NCI-H1436 (cell line): ENCODE measurements at regions not wholly inside any gene's neighbourhood (a gene's known extent, or its start where the extent isn't known, plus 50 kb on each side); places are given as distances from the start of the nearest gene placed in this dataset.
"Not testable (repeated sequence)": the region's sequence is repeated elsewhere in the genome, so short reads cannot be mapped to it uniquely, and the experiment has no call there.

Experiments used
- DNase-seq: peaks from one replicate; lab custom pipeline; 2025; lab: John Stamatoyannopoulos, UW

DNA sequence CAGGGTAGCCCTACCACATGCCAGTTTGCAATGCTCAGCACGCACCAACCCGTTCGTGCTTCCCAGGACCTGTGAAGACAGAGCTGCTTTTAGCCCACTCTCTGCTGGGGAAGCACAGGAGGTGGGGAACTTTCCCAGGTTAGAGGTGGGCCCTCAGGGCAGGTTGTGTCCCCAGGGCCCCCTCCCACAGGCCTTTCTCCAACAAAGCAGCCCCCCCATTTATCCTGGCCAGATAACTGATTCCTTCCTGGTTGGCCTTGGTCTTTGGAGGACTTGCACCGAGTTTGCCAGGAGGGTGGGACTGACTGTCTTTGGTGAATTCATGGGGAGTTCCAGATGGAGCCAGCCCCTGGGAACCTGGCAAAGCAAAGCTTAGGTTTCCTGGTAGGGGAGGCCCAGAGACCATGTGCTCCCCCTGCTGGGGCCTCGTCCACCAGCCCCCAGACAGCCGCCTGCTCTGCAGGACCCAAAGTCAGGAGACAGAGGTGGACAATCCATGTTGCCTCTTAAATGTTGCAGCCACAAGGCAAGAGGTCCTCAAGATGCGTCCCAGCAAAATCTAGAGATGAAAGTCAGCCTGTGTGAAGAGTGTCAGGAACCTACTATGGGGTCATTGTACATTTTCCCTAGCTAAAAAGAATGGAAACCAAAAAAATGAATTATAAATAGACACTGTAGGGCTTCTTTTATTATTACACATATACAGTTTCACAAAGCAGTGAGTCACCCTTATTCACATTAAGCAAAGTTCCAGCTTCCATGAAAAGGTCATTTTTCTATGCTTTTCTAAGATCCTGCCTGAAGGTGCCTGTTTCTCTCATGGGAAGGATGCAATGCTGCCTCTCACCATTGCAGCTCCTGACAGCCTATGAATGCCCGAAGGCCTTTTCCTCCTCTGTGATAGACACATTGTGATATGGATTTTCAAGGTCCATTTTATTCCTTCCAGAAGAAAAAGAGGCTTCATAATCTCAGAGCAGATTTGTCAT lies 497.8 kb downstream of the PREX1 start:
- DNase-seq, result no peak

DNA sequence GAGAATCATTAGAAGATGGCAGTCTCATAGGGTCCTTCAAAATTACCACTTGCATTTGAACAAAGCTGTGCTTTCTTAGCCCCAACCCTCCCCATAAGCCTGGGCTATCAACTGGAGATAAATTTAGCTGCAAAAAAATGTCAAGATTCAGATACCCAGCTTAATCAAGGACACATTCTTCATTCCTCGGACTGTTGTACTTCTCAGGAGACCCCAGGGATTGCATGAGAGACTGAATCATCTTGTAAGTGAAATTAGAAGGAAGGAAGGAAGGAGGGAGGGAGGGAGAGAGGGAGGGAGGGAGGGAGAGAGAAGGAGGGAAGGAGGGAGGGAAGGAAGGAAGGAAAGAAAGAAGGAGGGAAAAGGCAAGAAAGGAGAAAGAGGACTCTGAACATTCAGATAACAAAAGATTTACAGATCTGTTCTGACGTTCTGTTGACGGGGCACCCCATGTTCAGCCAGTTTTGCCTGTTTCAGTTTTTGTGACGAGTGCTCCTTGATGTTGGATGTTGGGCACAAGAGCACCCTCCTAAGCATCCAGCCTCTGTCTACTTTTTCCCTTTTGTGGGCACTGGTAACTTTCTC lies 498.7 kb downstream of the PREX1 start:
- no peak for DNase-seq

DNA sequence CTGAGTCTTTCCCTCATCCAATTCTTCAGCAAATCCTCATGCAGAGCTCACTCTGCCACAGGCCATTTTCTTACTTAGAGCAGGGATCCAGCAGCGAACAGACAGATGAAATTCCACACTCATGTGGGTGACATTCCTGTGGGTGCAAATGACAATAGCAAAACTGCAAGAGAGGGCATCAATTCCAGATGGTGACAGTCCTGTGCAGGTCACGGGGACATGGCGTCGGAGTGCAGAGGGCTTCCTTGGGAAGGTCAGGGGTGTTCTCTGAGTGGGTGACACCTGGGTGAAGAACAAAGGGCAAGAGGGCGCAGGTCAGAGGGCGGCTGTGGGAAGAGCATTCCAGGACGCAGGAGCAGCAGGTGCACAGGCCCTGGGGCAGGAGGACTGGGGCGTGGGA lies 500.0 kb downstream of the PREX1 start:
- DNase-seq, result not testable (repeated sequence)

DNA sequence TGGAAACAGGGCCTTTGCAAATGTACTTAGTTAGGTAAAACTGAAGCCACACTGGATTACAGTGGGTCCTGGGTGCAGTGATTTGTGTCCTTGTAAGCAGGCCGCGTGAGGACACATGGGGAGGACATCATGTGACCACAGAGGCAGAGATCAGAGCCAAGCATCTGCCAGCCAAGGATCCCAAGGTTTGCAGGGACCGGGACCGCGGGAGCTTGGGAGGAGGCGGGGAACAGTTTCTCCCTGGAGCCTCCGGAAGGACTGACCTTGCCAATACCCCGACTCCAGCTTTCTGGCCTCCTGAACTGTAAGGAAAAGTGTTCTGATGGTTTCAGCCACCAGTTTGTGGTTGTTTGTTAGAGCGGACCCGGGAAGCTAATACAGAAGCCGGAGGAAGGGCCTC lies 500.9 kb downstream of the PREX1 start:
- DNase-seq, result no peak

DNA sequence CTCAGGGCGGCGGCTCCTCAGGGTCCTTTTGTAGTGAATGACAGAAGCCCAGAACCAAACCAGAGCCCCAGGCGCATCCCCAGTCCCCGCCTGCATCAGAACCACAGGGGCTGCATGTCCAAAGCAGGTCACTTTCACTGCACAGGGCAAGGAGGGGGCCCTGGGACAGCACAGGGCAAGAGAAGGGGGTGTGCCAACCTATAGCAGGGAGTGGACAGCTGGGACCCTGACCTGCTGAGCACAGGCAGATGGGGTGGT lies 501.4 kb downstream of the PREX1 start:
- DNase-seq, result no peak

DNA sequence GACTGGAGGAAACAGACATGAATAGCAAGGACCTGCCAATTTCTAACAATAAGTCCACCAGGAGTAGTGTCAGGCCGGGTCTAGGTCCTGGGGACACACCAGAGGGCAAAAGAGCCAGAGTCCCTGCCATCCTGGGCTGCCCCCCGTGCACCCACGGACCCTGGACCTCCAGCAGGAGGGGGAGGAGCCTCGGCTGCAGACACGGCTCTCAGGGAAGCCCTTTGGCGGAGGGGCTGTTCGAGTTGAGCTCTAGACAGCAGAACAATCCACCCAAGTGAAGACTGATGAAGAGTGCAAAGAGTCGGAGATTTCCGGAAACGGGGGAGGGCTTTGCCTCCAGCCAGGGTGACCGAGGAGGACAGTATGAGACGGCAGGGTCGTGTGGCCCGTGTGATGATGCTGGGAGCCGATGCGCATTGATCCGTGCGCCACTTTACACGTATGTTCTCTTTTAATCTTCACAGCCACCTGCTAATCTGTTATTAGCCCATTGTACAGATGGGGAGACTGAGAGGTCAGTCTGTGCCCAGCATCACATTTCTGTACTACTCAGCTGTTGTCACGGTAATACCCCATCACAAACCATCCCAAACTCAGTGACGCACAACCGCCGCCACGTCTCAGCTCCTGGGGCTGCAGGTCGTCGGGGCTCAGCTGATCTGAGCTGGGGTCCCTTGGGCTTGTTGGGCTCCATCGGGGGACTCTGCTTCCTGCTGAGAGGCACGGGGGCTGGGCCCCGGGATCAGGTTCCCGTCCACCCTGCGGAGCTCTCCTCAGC lies 502.0 kb downstream of the PREX1 start:
- DNase-seq, result no peak

DNA sequence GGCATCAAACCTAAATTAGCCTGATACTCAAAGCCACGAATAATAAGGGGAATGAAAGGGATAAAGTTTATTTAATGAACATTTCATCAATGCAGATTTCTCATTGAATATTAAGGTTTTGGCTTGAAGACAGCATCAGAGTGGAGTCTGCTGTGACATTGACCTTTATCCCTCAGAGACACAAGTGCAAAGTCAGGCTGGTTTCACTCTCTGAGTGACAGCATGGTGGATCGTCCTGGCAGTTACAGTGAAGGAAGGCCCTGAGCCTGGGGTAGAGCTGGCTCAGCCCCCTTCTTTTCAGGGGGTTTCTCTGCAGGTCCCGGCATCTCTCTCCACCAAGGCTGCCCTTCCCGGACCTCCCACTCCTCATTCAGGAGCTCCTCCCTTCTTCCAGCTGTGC lies 503.1 kb downstream of the PREX1 start:
- no peak for DNase-seq

DNA sequence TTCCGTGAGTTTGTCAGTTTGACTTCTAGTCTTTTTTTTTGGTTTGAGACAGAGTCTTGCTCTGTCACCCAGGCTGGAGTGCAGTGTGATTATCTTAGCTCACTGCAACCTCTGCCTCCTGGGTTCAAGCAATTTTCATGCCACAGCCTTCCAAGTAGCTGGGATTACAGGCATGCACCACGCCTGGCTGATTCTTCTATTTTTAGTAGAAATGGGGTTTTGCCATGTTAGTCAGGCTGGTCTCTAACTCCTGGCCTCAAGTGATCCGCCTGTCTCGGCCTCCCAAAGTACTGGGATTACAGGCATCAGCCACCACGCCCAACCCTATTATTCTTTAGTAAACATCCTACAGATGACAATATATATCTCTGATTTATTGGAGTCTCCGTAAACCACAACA lies 506.5 kb downstream of the PREX1 start:
- no peak for DNase-seq

DNA sequence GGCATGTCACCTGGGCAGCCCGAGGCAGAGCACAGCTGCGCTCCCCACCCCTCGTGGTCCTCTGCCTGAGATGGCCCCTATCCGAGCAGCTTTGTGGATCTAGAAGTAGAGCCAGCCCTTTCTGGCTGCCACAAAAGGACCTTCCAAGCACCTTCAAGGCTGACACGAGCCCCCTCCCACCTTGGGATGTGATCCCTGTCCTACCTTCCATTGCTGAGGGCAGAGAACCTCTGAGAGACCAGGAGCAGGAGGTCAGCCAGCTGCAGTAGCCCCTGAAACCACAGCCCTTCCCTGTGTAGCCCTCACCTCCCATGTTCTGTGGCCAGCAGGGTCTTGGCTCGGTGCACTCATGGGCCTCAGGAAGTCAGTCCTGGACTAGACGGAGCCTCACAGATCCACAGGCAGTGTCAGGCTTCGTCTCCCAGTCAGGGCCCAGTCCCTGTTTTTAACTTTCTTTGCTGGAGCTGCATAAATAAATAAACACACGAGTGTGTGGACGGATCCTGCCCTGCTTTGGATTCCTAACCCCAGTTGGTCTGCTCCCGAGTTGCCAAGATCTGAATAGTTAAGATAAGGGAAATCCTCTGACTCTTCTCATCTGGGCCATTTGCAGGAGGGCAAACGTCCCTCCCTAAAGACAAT lies 507.7 kb downstream of the PREX1 start:
- DNase-seq, result no peak

DNA sequence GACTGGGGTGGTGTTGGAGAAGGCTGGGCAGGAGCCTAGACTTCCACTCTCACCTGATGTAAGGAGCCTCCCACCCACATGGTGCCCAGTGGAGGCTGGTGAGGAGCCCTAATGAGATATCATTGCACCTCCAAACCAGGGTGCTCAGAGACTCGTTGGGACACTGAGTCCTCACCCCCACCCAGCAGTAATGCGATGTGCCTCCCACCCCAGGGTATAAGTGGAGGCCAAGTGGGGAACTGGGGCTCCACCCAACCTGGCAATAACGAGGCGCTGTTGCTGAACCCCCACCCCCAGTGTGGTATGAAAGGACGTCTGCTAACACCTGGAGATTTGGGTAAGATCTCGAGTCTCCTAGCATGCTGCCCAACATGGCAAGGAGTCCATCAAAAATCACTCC lies 510.2 kb downstream of the PREX1 start:
- DNase-seq, result no peak

DNA sequence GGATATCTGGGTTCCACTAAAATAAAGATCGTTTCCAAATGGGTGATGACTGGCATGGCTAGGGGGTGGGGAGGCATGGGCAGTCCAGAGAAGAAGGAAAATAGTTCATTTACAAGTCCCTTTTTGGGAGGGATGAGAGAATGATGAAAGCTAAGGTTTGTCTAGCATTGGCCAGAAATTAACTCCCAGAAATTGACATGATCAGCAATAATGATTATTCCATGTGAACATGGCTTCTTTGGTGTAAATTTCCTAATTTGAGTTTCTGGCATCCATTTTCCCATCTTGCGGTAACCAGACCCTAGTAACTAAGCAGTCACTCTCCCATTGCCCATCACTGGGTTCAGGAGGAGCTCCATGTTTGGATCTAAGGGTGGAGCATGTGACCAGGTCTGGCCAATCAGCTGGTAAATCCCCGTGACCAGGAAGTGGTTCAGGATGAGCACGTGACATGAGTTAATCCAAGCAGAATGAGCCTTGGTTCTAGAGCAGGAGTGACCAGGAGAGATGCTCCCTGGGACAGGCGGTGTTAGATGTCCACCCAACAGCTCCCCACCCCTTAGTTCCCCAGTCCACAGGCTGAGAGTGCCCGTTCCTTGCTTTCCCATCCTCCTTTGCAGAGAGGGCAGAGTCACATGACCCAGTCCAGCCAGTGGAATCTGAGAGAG lies 512.7 kb downstream of the PREX1 start:
- no peak for DNase-seq

DNA sequence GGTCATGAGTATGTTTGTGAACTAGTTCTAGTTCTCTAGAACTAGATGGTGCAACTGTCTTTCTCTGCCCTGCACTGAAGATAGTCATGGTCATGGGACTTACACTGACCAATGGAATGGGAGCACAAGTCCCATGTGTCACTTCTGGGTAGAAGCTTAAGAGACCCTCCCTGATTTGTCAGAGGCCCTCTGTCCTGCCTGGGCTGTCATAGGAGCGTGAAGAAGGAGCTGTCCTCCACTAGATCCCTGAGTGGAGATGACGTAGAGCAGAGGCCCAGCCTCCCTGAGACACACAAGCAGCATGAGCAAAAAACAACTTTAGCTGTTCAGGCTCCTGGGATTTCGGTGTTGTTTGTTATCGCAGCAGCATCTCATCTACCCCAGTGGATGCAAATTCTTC lies 514.5 kb downstream of the PREX1 start:
- DNase-seq, result no peak

DNA sequence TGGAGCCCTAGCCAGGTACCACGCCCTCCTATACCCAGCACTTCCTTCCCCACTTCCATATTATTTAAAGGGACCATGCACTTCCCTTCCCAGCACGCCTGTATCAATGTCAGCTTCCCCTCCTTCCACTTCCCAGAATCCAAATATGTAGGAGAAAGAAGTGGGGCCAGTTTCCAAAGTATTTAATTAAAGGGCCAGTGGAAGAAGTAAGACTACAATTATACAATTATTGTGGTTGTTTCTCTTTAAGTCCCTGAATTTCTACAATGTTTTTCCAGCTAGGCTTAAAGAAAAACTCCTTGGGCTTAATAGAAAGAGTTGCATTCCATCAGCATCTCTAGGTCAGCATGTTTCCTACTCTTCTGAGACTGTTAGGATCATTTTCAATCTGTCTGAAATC lies 515.8 kb downstream of the PREX1 start:
- DNase-seq, result no peak

DNA sequence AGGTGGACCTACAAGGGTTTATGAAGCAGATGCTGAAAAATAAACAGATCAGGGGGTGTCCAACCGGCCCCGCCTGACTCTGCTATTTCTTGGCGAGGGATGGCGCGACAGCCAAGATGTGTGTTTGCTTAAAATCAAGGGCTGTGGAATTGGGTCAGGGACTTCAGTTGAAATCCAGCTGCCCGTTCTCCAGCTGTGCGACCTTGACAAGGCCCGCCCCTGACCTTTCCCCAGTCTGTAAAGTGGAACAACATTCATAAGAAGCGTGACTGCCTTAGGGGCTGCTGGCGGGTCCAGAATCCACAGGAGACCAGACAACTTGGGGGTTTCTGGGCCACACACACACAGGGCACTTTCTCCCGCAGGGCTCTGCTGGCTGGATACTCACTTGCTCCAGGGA lies 517.5 kb downstream of the PREX1 start:
- no peak for DNase-seq

DNA sequence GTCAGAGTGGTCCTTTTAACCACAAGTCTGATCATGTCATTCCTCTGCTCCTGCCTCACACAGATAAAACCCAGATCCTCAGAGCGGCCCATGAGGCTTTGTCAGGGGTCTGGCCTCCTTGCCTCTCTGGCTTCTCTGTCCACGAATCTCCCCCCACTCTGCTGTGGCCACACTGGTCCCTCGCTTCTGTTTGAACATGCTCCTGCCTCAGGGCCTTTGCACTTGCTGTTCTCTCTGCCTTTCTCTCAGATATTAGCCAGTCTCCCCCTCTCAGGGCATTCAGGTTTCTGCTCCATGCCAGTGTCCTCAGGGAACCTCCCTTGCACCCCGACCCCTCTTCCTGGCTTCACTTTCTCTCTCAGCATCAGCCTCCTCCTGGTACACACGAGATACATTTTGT lies 518.5 kb downstream of the PREX1 start:
- no peak for DNase-seq

DNA sequence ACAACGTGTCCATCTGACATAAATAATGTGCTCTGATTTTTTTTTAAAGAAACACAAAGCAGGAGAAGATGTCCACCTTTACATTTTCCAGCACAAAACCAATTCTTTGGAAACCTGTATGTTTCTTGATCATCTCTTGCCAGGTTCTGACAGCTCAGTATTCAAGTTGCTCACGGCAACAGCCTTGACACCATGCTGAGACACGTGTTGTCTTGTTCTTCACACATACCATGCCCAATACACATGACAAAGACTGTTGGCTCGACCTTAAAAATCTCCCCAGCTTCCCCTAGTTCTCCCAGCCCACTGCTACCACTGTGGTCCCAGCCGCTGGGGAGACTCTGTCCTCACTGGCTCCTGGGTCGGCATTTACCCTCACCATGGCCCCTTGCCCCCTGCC lies 518.9 kb downstream of the PREX1 start:
- DNase-seq, result no peak

DNA sequence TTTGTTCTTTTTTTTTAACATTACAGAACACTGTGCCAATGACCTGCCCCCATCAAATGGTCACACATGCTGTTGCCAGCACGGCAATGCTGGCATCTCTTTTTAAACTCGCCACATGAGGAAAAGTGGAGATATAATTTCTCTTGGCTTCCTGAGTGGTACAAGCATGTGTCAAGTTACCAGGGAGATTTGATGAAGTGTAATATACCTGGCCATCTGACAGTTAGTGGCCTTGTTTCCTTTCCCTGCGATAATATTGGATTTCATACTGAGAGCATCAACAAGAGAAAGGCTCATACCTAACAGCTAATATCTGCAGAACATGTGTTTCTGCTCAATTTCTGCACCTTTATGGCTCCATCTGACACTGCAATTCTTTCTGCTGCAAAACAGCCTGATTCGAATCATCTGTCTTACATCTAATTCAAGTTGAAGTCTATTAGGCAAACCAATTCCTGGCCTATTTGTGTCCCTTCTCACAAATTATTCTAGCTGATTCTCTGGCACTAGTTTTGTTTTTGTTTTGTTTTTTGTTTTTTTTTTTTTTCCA lies 519.5 kb downstream of the PREX1 start:
- DNase-seq, result no peak

DNA sequence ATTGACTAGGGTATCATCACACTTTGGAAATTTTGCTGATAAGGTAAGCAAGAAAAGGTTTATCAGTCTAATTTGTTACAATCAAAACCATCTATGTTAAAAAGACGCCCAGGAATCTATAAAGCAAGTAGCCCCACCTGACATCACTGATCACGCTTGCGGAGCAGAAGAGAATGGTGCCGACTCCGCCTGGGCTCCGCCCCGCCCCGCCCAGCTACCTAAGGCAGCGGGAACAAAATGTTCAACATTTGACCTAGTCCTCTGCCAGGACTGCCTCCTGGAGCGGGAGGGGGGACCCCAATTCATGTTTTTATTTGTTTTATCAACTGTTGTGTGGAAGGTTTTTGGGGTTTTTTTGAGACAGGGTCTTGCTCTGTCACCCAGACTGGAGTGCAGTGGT lies 520.5 kb downstream of the PREX1 start:
- no peak for DNase-seq

DNA sequence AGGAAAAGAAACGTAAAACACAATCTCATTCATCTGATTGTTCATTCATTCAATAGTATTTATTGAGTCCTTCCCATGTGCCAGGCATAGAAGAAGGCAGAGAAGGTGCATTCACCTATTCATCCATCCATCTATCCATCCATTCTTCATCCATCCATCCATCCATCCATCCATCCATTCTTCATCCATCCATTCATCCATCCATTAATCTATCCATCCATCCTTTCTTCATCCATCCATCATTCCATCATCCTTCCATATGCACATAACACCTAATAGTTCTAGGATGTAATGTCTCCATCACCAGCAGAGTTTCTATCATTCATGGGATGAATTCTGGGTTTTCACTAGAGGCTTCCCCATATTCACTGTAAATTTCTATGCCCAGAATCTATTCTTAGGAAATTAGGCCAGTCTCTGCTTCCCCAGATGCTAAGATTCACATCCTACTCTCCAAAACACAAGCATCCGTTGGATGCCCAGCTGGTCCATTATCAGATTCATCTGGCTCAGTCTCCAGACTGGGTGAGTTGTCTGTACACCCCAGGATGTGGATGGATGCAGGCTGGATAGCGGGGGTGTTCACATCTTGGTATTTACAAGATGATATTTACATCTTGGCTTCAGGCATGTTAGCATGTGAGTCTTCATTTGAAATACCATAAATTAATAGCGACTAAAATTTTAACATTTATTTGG lies 517.7 kb upstream of the SULF2 start:
- DNase-seq, result no peak

DNA sequence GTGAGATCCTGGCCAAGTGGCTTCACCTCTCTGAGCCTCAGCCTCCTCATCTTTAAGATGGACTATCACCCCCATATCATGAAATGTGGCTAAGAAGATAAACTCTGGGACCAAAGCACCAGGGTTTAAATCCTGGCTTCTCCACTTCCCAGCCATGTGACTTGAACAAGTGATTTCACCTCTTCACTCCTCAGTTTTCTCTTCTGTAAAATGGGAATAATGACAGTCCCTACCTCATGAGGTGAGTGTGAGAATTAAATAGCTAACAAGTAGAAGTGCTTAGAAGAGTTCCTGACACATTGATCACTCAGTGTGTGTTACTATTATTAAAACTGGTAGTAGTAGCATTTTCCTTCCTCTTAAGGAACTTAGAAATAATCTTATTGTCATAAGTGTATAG lies 516.9 kb upstream of the SULF2 start:
- DNase-seq, result no peak

DNA sequence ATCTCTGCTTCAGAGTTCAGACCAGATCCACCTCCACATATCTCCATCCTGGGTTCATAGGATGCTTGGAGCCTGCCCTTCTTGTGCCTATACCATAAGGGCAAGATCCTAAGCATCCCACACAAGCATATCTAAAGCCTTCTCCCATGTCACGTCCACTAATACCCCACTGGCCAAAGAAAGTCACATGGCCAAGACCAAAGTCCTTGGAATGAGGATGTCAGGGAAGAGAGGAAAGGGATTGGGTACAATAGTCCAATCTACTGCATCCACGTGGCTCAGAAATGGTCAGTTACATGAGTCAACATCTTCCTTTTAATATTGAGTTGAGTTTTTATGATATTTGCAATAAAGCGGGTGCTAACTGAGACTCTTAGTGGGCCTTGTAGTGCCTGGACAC lies 515.9 kb upstream of the SULF2 start:
- no peak for DNase-seq
